ENCODE measurements at regions not wholly inside any gene's neighbourhood (a gene's known extent, or its start where the extent isn't known, plus 50 kb on each side); places are given as distances from the start of the nearest gene placed in this dataset.

GRCh38 chr15:91699741-91700140, 153.8 kb upstream of the SLCO3A1 start:
- FAIRE-seq: no peak

GRCh38 chr15:91703274-91703673, 150.2 kb upstream of the SLCO3A1 start:
- FAIRE-seq (no peak), DNase-seq (ENCODE audit: insufficient read length, low spot score) (no peak)
- TF ChIP-seq POLR2A (IDR thresholded peaks at IDR 0.05; ENCODE audit: low read depth, low read length): no peak

More at GRCh38 chr15:91699741-91700140, 153.8 kb upstream of the SLCO3A1 start:
- TF ChIP-seq POLR2A (IDR thresholded peaks at IDR 0.05; ENCODE audit: low read depth, low read length): no peak
- DNase-seq (ENCODE audit: insufficient read length, low spot score): no peak

GRCh38 chr15:91704343-91704742, 149.2 kb upstream of the SLCO3A1 start:
- no peak for FAIRE-seq
- DNase-seq (ENCODE audit: insufficient read length, low spot score): no peak
- TF ChIP-seq POLR2A (IDR thresholded peaks at IDR 0.05; ENCODE audit: low read depth, low read length): no peak

- DNase-seq (ENCODE audit: insufficient read length, low spot score) (peak; percentile 16), FAIRE-seq (peak; percentile 45)
- no peak for TF ChIP-seq POLR2A (IDR thresholded peaks at IDR 0.05; ENCODE audit: low read depth, low read length)
These were observed 147.0 kb upstream of the SLCO3A1 start for GRCh38 chr15:91706322-91707032.

GRCh38 chr15:91710080-91710698, 143.3 kb upstream of the SLCO3A1 start:
- DNase-seq (ENCODE audit: insufficient read length, low spot score) (no peak), FAIRE-seq (no peak)
- TF ChIP-seq POLR2A (IDR thresholded peaks at IDR 0.05; ENCODE audit: low read depth, low read length): no peak

- FAIRE-seq (no peak), DNase-seq (ENCODE audit: insufficient read length, low spot score) (no peak)
- TF ChIP-seq POLR2A (IDR thresholded peaks at IDR 0.05; ENCODE audit: low read depth, low read length): no peak
These were observed 142.0 kb upstream of the SLCO3A1 start for GRCh38 chr15:91711384-91712033.

GRCh38 chr15:91712286-91712685, 141.2 kb upstream of the SLCO3A1 start:
- DNase-seq (ENCODE audit: insufficient read length, low spot score): no peak
- TF ChIP-seq POLR2A (IDR thresholded peaks at IDR 0.05; ENCODE audit: low read depth, low read length): no peak
- FAIRE-seq: no peak

GRCh38 chr15:91716536-91716935, 137.0 kb upstream of the SLCO3A1 start:
- FAIRE-seq (no peak), DNase-seq (ENCODE audit: insufficient read length, low spot score) (no peak)

GRCh38 chr15:91717811-91718210, 135.7 kb upstream of the SLCO3A1 start:
- no peak for TF ChIP-seq POLR2A (IDR thresholded peaks at IDR 0.05; ENCODE audit: low read depth, low read length)
- DNase-seq (ENCODE audit: insufficient read length, low spot score): no peak
- FAIRE-seq: no peak

More at GRCh38 chr15:91716536-91716935, 137.0 kb upstream of the SLCO3A1 start:
- no peak for TF ChIP-seq POLR2A (IDR thresholded peaks at IDR 0.05; ENCODE audit: low read depth, low read length)

GRCh38 chr15:91723959-91724358, 129.5 kb upstream of the SLCO3A1 start:
- no peak for FAIRE-seq

GRCh38 chr15:91733661-91734060, 119.8 kb upstream of the SLCO3A1 start:
- TF ChIP-seq POLR2A (IDR thresholded peaks at IDR 0.05; ENCODE audit: low read depth, low read length): no peak
- FAIRE-seq (no peak), DNase-seq (ENCODE audit: insufficient read length, low spot score) (no peak)

More at GRCh38 chr15:91723959-91724358, 129.5 kb upstream of the SLCO3A1 start:
- no peak for TF ChIP-seq POLR2A (IDR thresholded peaks at IDR 0.05; ENCODE audit: low read depth, low read length)
- DNase-seq (ENCODE audit: insufficient read length, low spot score): no peak

- FAIRE-seq (no peak), DNase-seq (ENCODE audit: insufficient read length, low spot score) (no peak)
- TF ChIP-seq POLR2A (IDR thresholded peaks at IDR 0.05; ENCODE audit: low read depth, low read length): no peak
These were observed 116.2 kb upstream of the SLCO3A1 start for GRCh38 chr15:91737151-91737818.

GRCh38 chr15:91741986-91742385, 111.5 kb upstream of the SLCO3A1 start:
- no peak for DNase-seq (ENCODE audit: insufficient read length, low spot score)
- FAIRE-seq: no peak

GRCh38 chr15:91751611-91752010, 101.9 kb upstream of the SLCO3A1 start:
- no peak for TF ChIP-seq POLR2A (IDR thresholded peaks at IDR 0.05; ENCODE audit: low read depth, low read length)
- FAIRE-seq: no peak

More at GRCh38 chr15:91741986-91742385, 111.5 kb upstream of the SLCO3A1 start:
- no peak for TF ChIP-seq POLR2A (IDR thresholded peaks at IDR 0.05; ENCODE audit: low read depth, low read length)

More at GRCh38 chr15:91751611-91752010, 101.9 kb upstream of the SLCO3A1 start:
- DNase-seq (ENCODE audit: insufficient read length, low spot score): no peak

Data from H54 (cell line).